OCI-LY7 (cell line): ENCODE measurements at regions not wholly inside any gene's neighbourhood (a gene's known extent, or its start where the extent isn't known, plus 50 kb on each side); places are given as distances from the start of the nearest gene placed in this dataset.

ENCODE experiments used
- BruUV-seq: library from RNA; stranded (reverse); fragments of 400-500 nt; replicated peaks from 2 replicates; lab custom pipeline; 2021; lab: Mats Ljungman, UMichigan
- CTCF ChIA-PET: fragments of 300-600 bp; sonication (Branson Sonifier 250); formaldehyde crosslinking; loops from one replicate; lab custom pipeline; 2022; ENCODE audit warnings: antibody characterized with exemption; ENCODE audit not compliant: unreplicated experiment; lab: Charles Lee
- POLR2A ChIA-PET: fragments of 300-600 bp; sonication (Branson Sonifier 250); formaldehyde crosslinking; loops from one replicate; lab custom pipeline; 2022; ENCODE audit warnings: antibody characterized with exemption; lab: Charles Lee
- DNase-seq: peaks from one replicate; pipeline ENCODE4 v3.0.0-alpha.2; 2015; ENCODE audit warnings: low spot score
- H2AFZ ChIP-seq: fragments of 200-600 bp; sonication (generic), shearing (Covaris generic); 2 replicates; pipeline ENCODE4 v1.6.1; 2014; ENCODE audit warnings: mild to moderate bottlenecking, antibody characterized with exemption, low read length, moderate library complexity
- H3K27ac ChIP-seq: fragments of 200-600 bp; sonication (generic); 2 replicates; pipeline ENCODE4 v1.5.1; 2014; ENCODE audit warnings: mixed run types, low read depth, mild to moderate bottlenecking, moderate library complexity, low read length, inconsistent platforms; ENCODE audit not compliant: poor library complexity, severe bottlenecking
- H3K36me3 ChIP-seq: fragments of 200-600 bp; sonication (generic); 2 replicates; pipeline ENCODE4 v1.6.1; 2014; ENCODE audit warnings: mild to moderate bottlenecking, antibody characterized with exemption, low read length, moderate library complexity, mixed read lengths; ENCODE audit not compliant: insufficient read depth
- H3K4me1 ChIP-seq: fragments of 200-600 bp; sonication (generic); 2 replicates; pipeline ENCODE4 v1.5.1; 2014; ENCODE audit warnings: mild to moderate bottlenecking, low read length; ENCODE audit not compliant: insufficient read depth, poor library complexity, severe bottlenecking
- H3K4me2 ChIP-seq: fragments of 200-600 bp; sonication (generic); 2 replicates; pipeline ENCODE4 v1.6.1; 2014; ENCODE audit warnings: mild to moderate bottlenecking, low read length
- H3K4me3 ChIP-seq: fragments of 200-600 bp; sonication (generic); 2 replicates; pipeline ENCODE4 v1.5.1; 2014; ENCODE audit warnings: mild to moderate bottlenecking, low read depth, low read length; ENCODE audit not compliant: poor library complexity, severe bottlenecking
- H3K79me2 ChIP-seq: fragments of 200-600 bp; sonication (generic); 2 replicates; pipeline ENCODE4 v1.6.1; 2016; ENCODE audit warnings: low read depth, mild to moderate bottlenecking, low read length, moderate library complexity, mixed read lengths; ENCODE audit not compliant: insufficient read depth
- H3K9me2 ChIP-seq: fragments of 200-600 bp; sonication (generic); 2 replicates; pipeline ENCODE4 v1.6.1; 2016; ENCODE audit warnings: mild to moderate bottlenecking, low read length, mixed read lengths; ENCODE audit not compliant: insufficient read depth
- H3K9me3 ChIP-seq: fragments of 200-600 bp; sonication (generic); 2 replicates; pipeline ENCODE4 v1.6.1; 2014; ENCODE audit warnings: mild to moderate bottlenecking, mixed run types, low read length, mixed read lengths
- H4K20me1 ChIP-seq: fragments of 200-600 bp; sonication (generic); 2 replicates; pipeline ENCODE4 v1.6.1; 2014; ENCODE audit warnings: mild to moderate bottlenecking, antibody characterized with exemption, low read length, moderate library complexity, mixed read lengths; ENCODE audit not compliant: insufficient read depth
- CTCF ChIP-seq: fragments of 200-600 bp; sonication (generic); conservative IDR thresholded peaks from 2 replicates; pipeline ENCODE4 v1.5.1; 2014; ENCODE audit warnings: mild to moderate bottlenecking, antibody characterized with exemption, low read length, moderate library complexity, mixed read lengths
- EZH2phosphoT487 ChIP-seq: fragments of 200-600 bp; sonication (generic); IDR thresholded peaks from 2 replicates; pipeline ENCODE4 v1.6.1; 2018; ENCODE audit warnings: low read depth, borderline replicate concordance, mild to moderate bottlenecking, mixed run types, antibody characterized with exemption, low read length, moderate library complexity, mixed read lengths
- intact Hi-C: fragments of 100-400 bp; cut with micrococcal nuclease; formaldehyde crosslinking; loops from one replicate; pipeline ENCODE4 v1.10.0; 2022; ENCODE audit not compliant: unreplicated experiment

- Histone ChIP-seq H3K9me3 (no peaks in the 10 kb centered on the region), H4K20me1 (no peaks in the 10 kb centered on the region), H2AFZ (no peak overlapping the region), H3K4me2 (no peak overlapping the region), H3K79me2 (no peaks in the 10 kb centered on the region), H3K4me3 (no peak overlapping the region), H3K27ac (no peak overlapping the region), H3K4me1 (no peaks in the 10 kb centered on the region), H3K36me3 (no peaks in the 10 kb centered on the region), H3K9me2 (no peaks in the 10 kb centered on the region)
- BruUV-seq: no TSS peak
- CTCF ChIA-PET: no interaction called here
- intact Hi-C loops: no loop called here
- TF ChIP-seq EZH2phosphoT487 (no peak), CTCF (no peak)
- POLR2A ChIA-PET: no interaction called here
- DNase-seq: no peak
These were observed 531.1 kb upstream of the SPANXN1 start for GRCh38 chrX:144716187-144716586.

- TF ChIP-seq CTCF (no peak), EZH2phosphoT487 (no peak)
- POLR2A ChIA-PET: no interaction called here
- Histone ChIP-seq H3K36me3 (no peaks in the 10 kb centered on the region), H3K9me2 (no peaks in the 10 kb centered on the region), H4K20me1 (no peaks in the 10 kb centered on the region), H3K9me3 (no peaks in the 10 kb centered on the region), H3K79me2 (no peaks in the 10 kb centered on the region), H2AFZ (no peak overlapping the region), H3K27ac (no peak overlapping the region), H3K4me1 (no peaks in the 10 kb centered on the region), H3K4me3 (no peak overlapping the region), H3K4me2 (no peak overlapping the region)
- no TSS peak for BruUV-seq
- intact Hi-C loops: no loop called here
- no peak for DNase-seq
- CTCF ChIA-PET: no interaction called here
These were observed 529.6 kb upstream of the SPANXN1 start for GRCh38 chrX:144717682-144718081.

- TF ChIP-seq CTCF (peak; percentile 38; the same call in 1 of the 2 replicates), EZH2phosphoT487 (no peak)
- Histone ChIP-seq H4K20me1 (no peaks in the 10 kb centered on the region), H3K4me1 (no peaks in the 10 kb centered on the region), H3K79me2 (no peaks in the 10 kb centered on the region), H3K4me2 (no peak overlapping the region), H3K36me3 (no peaks in the 10 kb centered on the region), H3K9me2 (no peaks in the 10 kb centered on the region), H2AFZ (no peak overlapping the region), H3K4me3 (no peak overlapping the region), H3K9me3 (no peaks in the 10 kb centered on the region), H3K27ac (no peak overlapping the region)
- CTCF ChIA-PET: no interaction called here
- no TSS peak for BruUV-seq
- POLR2A ChIA-PET: no interaction called here
- intact Hi-C loops: no loop called here
- no peak for DNase-seq
These were observed 525.0 kb upstream of the SPANXN1 start for GRCh38 chrX:144722307-144722706.
